ENCODE measurements at regions not wholly inside any gene's neighbourhood (a gene's known extent, or its start where the extent isn't known, plus 50 kb on each side); places are given as distances from the start of the nearest gene placed in this dataset.

GRCh38 chr11:95304777-95305176 is 73.8 kb upstream of the SESN3 start:
- Mint-ChIP-seq H3K27me3 (ENCODE audit: low read depth) (no peaks in the 10 kb centered on the region), H3K4me3 (no peak overlapping the region), H3K27ac (ENCODE audit: unreplicated experiment) (no peak overlapping the region), H3K9me3 (peaks cover 9% of the 10 kb centered on the region), H3K36me3 (ENCODE audit: low read depth) (peaks cover 2% of the 10 kb centered on the region), H3K4me1 (peaks cover 35% of the 10 kb centered on the region)
- TF ChIP-seq CTCF (conservative IDR thresholded peaks at IDR 0.05) = no peak
- no peak for DNase-seq (ENCODE audit: low read depth, low spot score)

- peaks cover 58% of the 10 kb centered on the region for H3K4me1 Mint-ChIP-seq
- no peak for TF ChIP-seq CTCF (conservative IDR thresholded peaks at IDR 0.05)
These were observed 71.2 kb upstream of the SESN3 start for GRCh38 chr11:95302211-95302610.

GRCh38 chr11:95301474-95301873 is 70.5 kb upstream of the SESN3 start:
- Mint-ChIP-seq H3K27ac (ENCODE audit: unreplicated experiment) (no peak overlapping the region), H3K27me3 (ENCODE audit: low read depth) (no peaks in the 10 kb centered on the region), H3K9me3 (peaks cover 5% of the 10 kb centered on the region), H3K4me3 (no peak overlapping the region), H3K36me3 (ENCODE audit: low read depth) (peaks cover 2% of the 10 kb centered on the region), H3K4me1 (peaks cover 54% of the 10 kb centered on the region)
- TF ChIP-seq CTCF (conservative IDR thresholded peaks at IDR 0.05) = no peak
- no peak for DNase-seq (ENCODE audit: low read depth, low spot score)

More at GRCh38 chr11:95302211-95302610, 71.2 kb upstream of the SESN3 start:
- no peaks in the 10 kb centered on the region for H3K27me3 Mint-ChIP-seq (ENCODE audit: low read depth)
- H3K4me3 Mint-ChIP-seq = no peak overlapping the region
- H3K9me3 Mint-ChIP-seq = peaks cover 5% of the 10 kb centered on the region
- H3K36me3 Mint-ChIP-seq (ENCODE audit: low read depth) = peaks cover 2% of the 10 kb centered on the region
- H3K27ac Mint-ChIP-seq (ENCODE audit: unreplicated experiment) = no peak overlapping the region
- no peak for DNase-seq (ENCODE audit: low read depth, low spot score)

- Mint-ChIP-seq H3K9me3 (no peaks in the 10 kb centered on the region), H3K27ac (ENCODE audit: unreplicated experiment) (peak overlapping the region; percentile 9), H3K4me1 (peaks cover 39% of the 10 kb centered on the region), H3K36me3 (ENCODE audit: low read depth) (no peaks in the 10 kb centered on the region), H3K4me3 (no peak overlapping the region), H3K27me3 (ENCODE audit: low read depth) (no peaks in the 10 kb centered on the region)
- no peak for DNase-seq (ENCODE audit: low read depth, low spot score)
- TF ChIP-seq CTCF (conservative IDR thresholded peaks at IDR 0.05) = no peak
These were observed 68.2 kb upstream of the SESN3 start for GRCh38 chr11:95299078-95299679.

GRCh38 chr11:95297680-95298452 is 66.9 kb upstream of the SESN3 start:
- H3K4me1 Mint-ChIP-seq = peaks cover 34% of the 10 kb centered on the region
- no peaks in the 10 kb centered on the region for H3K27me3 Mint-ChIP-seq (ENCODE audit: low read depth)
- no peak for TF ChIP-seq CTCF (conservative IDR thresholded peaks at IDR 0.05)
- H3K27ac Mint-ChIP-seq (ENCODE audit: unreplicated experiment) = no peak overlapping the region
- DNase-seq (ENCODE audit: low read depth, low spot score) = no peak
- H3K4me3 Mint-ChIP-seq = no peak overlapping the region
- H3K36me3 Mint-ChIP-seq (ENCODE audit: low read depth) = no peaks in the 10 kb centered on the region
- no peaks in the 10 kb centered on the region for H3K9me3 Mint-ChIP-seq
